NCI-H2196 (cell line): ENCODE measurements at regions not wholly inside any gene's neighbourhood (a gene's known extent, or its start where the extent isn't known, plus 50 kb on each side); places are given as distances from the start of the nearest gene placed in this dataset.

ENCODE experiments used
- DNase-seq: peaks from one replicate; lab custom pipeline; 2025; ENCODE audit not compliant: unreplicated experiment; lab: John Stamatoyannopoulos, UW

GRCh38 chr15:98187549-98187948 is 227.0 kb downstream of the ARRDC4 start:
- DNase-seq, result no peak

- DNase-seq, result no peak
Observed at GRCh38 chr15:98190914-98191313, 230.4 kb downstream of the ARRDC4 start.

GRCh38 chr15:98195796-98196195 is 235.3 kb downstream of the ARRDC4 start:
- DNase-seq, result no peak

GRCh38 chr15:98196371-98196770 is 235.9 kb downstream of the ARRDC4 start:
- no peak for DNase-seq

- no peak for DNase-seq
Observed at GRCh38 chr15:98202256-98202655, 241.8 kb downstream of the ARRDC4 start.

DNA sequence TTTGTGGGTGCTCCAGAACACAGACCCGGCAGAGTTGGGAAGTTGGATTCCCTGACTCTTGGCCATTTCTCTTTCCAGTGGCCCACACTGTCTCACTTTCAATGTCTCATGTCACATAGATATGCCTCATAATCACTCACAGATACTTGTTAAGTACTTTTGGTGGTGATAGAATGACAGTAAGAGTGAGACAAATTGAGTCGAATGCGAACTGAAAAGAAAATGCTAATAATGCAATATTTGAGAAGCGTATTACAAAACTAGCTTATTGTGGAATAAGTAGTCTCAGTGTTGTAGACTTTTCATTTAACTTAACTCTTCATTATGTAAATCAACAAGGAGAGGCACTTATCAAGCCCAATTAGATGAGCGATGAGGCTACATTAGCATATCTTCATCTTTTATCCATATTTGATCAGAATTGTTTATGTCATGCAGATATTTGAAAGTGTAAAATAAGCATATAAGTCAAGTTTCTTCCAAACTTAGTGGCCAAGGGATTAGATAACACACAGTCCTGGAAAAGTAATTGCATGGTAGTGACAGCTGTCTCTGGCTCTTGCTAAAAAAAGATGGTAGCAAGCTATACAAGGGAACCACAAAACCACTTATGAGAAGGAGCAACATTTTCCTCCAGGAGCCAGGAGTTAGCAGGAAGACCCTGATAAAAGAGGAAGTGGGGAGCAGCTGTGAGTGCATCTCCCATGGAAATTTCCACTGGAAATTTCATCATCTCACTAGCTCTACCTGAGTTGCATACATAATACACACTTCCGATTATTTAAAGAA is 243.6 kb downstream of the ARRDC4 start:
- no peak for DNase-seq

DNA sequence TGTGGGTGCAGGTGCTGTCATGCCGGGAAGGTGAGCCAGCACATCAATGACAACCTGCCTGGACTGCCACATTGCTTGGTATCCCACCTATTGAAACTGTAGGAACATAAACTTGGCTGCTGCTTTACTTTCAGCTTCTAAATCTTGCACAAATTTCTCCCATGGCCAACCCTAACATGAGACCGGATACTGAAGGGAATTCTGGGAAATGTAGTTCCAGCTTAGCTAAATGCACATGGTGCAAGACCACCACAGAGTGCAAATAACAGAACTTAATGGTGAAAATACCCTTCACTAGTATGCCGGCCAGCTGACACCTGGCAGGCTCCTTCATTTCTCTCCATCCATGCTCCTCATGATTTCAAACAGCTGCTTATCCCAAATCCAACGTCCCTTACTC is 247.4 kb downstream of the ARRDC4 start:
- DNase-seq, result no peak

DNA sequence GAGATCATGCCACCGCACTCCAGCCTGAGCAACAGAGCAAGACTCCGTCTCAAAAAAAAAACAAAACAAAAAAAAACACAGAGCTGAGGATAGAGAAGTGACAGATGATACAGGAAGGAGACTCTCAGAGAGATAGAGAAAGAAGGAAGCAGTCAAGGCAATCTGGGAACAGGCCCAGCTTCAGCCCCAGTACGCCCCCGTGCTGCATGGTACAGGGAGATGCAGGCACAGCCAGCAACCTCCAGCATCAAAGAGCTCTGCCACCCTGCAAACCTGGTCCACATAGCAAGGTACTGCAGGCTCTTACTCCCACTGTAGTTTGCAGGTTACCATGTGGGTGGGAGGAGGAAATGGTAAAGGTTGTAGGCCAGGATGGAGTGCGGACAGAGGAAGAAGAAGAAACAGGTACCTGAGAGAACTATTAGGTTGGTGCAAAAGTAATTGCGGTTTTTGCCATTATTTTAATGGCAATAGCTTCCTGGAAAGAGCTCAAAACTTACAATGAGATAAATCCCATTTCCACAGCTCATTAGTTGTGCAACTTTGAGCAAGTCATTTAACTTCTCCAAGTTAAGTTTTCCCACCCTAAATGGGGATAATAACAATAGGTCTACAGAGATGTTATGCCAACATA is 253.0 kb downstream of the ARRDC4 start:
- no peak for DNase-seq

DNA sequence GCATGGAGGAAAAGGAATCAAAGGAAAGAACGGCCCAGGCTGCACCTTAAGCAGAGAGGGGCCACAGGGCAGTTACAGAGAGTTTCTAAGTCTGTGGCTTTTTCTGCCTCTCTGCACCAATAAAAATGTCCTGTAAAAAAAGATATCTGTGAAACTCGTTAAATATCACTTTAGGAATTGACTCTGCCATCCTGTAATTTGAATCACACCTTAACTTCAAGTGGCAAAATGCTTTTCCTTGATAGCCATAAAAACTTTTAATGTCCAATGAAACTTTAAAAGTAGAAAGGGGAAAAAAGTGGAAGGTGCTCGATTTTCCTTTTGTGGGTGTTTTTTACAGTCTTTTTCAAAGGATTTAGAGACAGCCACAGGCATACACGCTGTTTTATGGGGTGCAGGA is 255.7 kb downstream of the ARRDC4 start:
- no peak for DNase-seq

DNA sequence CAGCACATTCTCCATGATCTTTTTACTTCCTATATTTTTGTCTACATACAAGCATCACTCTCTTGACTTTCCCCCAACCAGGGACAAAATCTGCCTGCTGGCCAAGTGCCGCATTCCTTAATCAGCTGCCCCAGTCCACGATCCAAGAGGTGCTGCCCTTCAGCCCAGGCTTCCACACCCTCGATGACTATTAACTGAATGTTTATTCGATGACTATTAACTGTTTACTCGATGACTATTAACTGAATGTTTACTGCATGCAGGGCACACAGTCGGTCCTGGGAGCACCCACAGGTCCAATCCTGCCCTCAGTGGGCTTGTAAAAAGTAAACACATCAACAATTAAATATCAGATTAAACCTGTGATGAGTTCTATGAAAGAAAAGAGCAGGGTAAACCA is 256.9 kb downstream of the ARRDC4 start:
- DNase-seq, result no peak

DNA sequence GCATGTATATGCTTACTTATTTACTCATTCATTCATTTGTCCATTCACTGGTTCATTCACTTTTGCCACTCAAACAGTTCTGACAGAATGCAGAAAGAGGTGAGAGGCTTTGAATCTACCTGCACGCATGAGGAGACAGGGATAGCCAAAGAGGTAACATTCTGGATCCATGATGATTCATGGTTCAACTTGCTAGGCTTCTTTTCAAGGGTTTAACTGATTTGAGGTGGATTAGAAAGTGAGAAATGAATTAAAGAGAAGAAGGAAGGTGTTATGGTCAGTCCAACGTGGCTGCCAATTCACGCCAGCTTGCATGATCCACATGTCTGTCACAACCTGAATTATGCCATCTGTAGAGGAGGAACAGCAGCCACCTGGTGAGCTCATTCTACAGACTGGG is 260.6 kb downstream of the ARRDC4 start:
- DNase-seq, result no peak

- DNase-seq, result no peak
Observed at GRCh38 chr15:98221577-98221976, 261.1 kb downstream of the ARRDC4 start.

DNA sequence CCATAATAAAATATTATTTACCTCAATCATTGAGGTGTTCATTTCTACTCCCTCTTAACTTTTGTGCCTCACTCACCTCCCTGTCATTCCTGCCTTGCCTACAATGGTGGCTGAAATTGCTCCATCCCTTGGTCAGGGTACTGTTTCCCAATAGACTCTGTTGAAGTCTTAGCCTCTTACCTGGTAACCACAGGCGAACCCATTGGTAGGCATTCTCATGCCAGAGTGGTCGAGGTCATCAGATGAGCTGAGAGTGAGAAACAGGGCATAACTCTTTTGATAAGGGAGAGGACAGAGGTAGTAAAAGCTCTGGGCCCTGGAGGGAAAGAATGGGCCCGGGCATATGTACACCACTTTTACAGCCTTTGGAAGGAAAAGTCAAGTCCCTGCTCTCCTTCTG is 265.6 kb downstream of the ARRDC4 start:
- no peak for DNase-seq

- no peak for DNase-seq
Observed at GRCh38 chr15:98226578-98226977, 266.1 kb downstream of the ARRDC4 start.

GRCh38 chr15:98228846-98229245 is 268.3 kb downstream of the ARRDC4 start:
- no peak for DNase-seq

GRCh38 chr15:98230975-98231374 is 270.5 kb downstream of the ARRDC4 start:
- no peak for DNase-seq

- no peak for DNase-seq
Observed at GRCh38 chr15:98231696-98232440, 271.4 kb downstream of the ARRDC4 start.

DNA sequence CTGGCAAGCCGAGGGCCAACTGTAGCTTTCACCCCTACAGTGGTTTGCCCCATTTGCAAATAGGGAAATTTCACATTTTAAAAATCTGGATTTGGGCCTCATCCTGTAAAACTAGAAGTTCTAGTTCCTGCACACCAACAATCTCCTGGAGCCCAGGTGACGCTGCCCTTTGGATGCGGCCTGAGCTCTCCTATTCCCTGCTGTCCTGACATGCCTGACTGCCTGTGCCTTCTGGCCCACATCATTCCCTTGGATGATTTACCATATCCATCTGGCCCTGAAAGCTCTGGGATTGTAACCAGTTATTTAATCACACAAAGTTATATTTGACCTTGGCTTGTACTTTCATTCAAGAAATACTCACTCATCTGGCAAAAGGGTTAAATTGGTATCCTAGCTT is 272.3 kb downstream of the ARRDC4 start:
- no peak for DNase-seq

DNA sequence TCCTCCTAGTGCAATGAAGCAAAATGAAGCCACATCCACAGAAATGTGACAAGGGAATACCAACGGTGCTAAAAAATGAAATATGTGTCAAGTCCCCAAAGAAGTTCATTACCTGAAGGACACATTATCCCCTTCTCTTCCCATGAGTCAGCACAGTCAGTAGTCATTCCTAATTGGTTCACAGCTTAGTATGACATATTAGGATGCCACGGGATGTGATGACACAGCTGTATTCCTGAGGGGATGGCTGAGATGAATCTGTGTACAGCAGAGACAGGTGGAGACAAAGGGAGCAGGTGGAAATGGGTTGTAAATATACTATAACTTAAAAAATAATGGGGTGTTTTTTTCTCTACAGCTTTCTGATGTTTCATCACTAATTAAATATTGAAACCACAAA is 273.4 kb downstream of the ARRDC4 start:
- DNase-seq, result no peak

GRCh38 chr15:98240303-98240702 is 279.8 kb downstream of the ARRDC4 start:
- no peak for DNase-seq

DNA sequence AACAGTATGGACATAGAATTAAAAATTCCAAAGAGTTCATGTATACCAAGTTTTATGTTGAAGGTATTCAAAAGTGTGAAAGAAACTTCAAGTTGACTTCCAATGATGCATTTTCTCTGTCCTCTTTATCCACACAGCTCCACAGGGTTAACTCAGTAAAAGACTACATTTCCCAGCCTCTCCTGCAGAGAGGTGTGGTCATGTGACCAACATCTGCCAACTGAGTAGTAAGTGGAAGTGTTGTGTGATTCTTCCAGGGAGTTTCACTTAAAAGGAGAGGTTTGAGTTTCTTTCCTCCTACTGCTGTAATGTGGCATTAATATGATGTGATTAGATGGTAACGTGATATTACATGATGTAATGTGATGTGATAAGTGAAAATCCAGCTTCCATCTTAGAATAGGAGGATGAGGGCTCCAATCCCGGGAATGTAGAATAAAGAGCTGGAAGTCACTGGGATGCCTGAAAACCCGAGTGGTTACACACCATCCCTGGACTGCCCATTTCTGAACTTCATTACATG is 280.6 kb downstream of the ARRDC4 start:
- DNase-seq, result no peak

- no peak for DNase-seq
Observed at GRCh38 chr15:98257290-98257689, 296.8 kb downstream of the ARRDC4 start.
